CD4-positive, alpha-beta T cell treated with Interleukin-17A for 4 hours (primary cell): ENCODE measurements at regions not wholly inside any gene's neighbourhood (a gene's known extent, or its start where the extent isn't known, plus 50 kb on each side); places are given as distances from the start of the nearest gene placed in this dataset.
"Not testable (repeated sequence)": the region's sequence is repeated elsewhere in the genome, so short reads cannot be mapped to it uniquely, and the experiment has no call there.

ENCODE experiments used
- DNase-seq: peaks from one replicate; pipeline ENCODE4 v3.0.0-alpha.2; 2020; ENCODE audit warnings: mixed read lengths

- peak; percentile 10 for DNase-seq
Measured at GRCh38 chr5:100479079-100479688, 56.0 kb upstream of the FAM174A start.

GRCh38 chr5:100472091-100472490, 63.1 kb upstream of the FAM174A start:
- DNase-seq: no peak

- no peak for DNase-seq
Measured at GRCh38 chr5:100469767-100470166, 65.4 kb upstream of the FAM174A start.

- DNase-seq: no peak
Measured at GRCh38 chr5:100464418-100464817, 70.8 kb upstream of the FAM174A start.

GRCh38 chr5:100456615-100457014, 78.6 kb upstream of the FAM174A start:
- no peak for DNase-seq

- DNase-seq: no peak
Measured at GRCh38 chr5:100452126-100452525, 83.0 kb upstream of the FAM174A start.

- DNase-seq: no peak
Measured at GRCh38 chr5:100448111-100448528, 87.1 kb upstream of the FAM174A start.

GRCh38 chr5:100446879-100447430, 88.2 kb upstream of the FAM174A start:
- no peak for DNase-seq

- DNase-seq: no peak
Measured at GRCh38 chr5:100444961-100445360, 90.2 kb upstream of the FAM174A start.

GRCh38 chr5:100434815-100435214, 100.4 kb upstream of the FAM174A start:
- DNase-seq: no peak

- no peak for DNase-seq
Measured at GRCh38 chr5:100432741-100433140, 102.4 kb upstream of the FAM174A start.

- peak; percentile 49 for DNase-seq
Measured at GRCh38 chr5:100430268-100431195, 104.6 kb upstream of the FAM174A start.

- no peak for DNase-seq
Measured at GRCh38 chr5:100424787-100425186, 110.4 kb upstream of the FAM174A start.

- DNase-seq: no peak
Measured at GRCh38 chr5:100424017-100424416, 111.2 kb upstream of the FAM174A start.

GRCh38 chr5:100423330-100423729, 111.8 kb upstream of the FAM174A start:
- DNase-seq: no peak

GRCh38 chr5:100421360-100421759, 113.8 kb upstream of the FAM174A start:
- no peak for DNase-seq

GRCh38 chr5:100418231-100418630, 116.9 kb upstream of the FAM174A start:
- no peak for DNase-seq

- DNase-seq: no peak
Measured at GRCh38 chr5:100409660-100410151, 125.5 kb upstream of the FAM174A start.

- no peak for DNase-seq
Measured at GRCh38 chr5:100407053-100407452, 128.1 kb upstream of the FAM174A start.

GRCh38 chr5:100406640-100407039, 128.5 kb upstream of the FAM174A start:
- DNase-seq: no peak

GRCh38 chr5:100402071-100402470, 133.1 kb upstream of the FAM174A start:
- DNase-seq: no peak

- no peak for DNase-seq
Measured at GRCh38 chr5:100401149-100401548, 134.0 kb upstream of the FAM174A start.

- not testable (repeated sequence) for DNase-seq
Measured at GRCh38 chr5:100398815-100399214, 136.4 kb upstream of the FAM174A start.
